Globus pallidus (tissue), 1 donor: ENCODE measurements at regions not wholly inside any gene's neighbourhood (a gene's known extent, or its start where the extent isn't known, plus 50 kb on each side); places are given as distances from the start of the nearest gene placed in this dataset.
"Not testable (repeated sequence)": the region's sequence is repeated elsewhere in the genome, so short reads cannot be mapped to it uniquely, and the experiment has no call there.

Experiments
- DNase-seq: peaks from one replicate; pipeline ENCODE4 v3.0.0-alpha.2; 2015; ENCODE audit warnings: low spot score

DNA sequence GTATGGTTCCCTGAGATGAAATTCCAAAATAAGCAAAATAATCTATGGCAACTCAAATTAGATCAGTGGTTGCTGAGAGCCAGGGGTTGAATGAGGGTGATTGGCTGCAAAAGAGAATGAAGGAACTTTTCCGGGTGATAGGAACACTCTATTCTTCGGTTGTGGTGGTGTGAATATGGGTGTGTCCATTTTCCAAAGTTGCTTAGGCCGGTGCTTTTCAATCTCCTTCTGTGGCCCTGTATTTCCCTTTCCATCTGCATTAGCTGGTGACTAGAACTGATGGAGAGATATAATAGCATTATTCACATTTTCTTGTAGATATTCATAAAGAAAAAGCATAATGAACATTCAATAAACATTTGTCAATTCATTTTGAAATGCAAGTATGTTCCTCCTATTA, 382.9 kb downstream of the TFEC start:
- no peak for DNase-seq

DNA sequence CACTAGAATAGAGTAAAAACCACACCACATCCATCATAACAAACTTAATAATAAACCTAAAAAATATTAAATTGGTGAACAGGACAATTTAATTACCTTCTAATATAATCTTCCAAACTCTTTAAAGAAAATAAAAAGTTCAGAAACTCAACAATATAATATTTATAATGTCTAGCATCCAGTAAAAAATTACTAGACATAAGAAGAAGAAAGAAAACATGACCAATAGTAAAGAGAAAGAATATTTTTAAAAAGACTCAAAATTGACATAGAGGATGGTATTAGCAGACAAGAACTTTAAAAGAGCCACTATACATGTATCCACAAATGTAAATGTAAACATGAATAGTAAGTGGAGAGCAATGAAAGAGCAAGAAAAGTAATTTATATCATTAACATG, 388.4 kb downstream of the TFEC start:
- DNase-seq: no peak

DNA sequence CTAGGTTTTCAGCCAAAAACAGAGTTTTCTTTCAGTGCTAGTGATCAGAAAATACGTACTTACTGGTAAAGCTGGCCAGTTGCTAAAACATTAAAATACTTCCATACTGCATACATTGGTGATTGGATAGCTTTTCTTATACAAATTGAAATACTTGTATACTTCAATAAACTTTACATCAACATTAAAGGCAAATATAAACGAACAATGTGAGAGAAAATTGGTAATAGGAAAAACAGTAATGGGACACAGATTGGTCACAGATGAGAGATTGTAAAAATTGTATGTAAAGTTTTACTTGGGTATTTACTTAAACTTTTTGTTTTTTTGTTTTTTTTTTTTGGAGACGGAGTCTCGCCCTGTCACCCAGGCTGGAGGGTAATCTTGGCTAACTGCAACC, 391.7 kb downstream of the TFEC start:
- no peak for DNase-seq

DNA sequence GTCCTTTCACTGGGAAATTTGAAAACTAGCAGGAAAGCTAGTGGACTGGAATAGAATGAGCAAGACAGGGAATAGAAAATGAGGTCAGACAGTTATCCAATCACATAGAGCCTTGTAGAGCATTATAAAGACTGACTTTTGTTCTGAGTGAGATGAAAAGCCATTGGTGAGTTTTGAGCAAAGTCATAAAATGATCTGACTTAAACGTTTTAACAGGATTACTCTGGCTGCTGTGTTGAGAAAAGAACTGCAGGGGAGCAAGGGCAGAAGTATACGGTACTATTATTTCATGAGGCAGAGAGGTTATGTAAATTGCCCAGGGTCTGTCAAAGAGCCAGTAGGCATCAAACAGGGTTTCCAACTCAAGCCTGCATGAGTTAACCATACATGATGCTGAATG, 393.4 kb downstream of the TFEC start:
- no peak for DNase-seq

DNA sequence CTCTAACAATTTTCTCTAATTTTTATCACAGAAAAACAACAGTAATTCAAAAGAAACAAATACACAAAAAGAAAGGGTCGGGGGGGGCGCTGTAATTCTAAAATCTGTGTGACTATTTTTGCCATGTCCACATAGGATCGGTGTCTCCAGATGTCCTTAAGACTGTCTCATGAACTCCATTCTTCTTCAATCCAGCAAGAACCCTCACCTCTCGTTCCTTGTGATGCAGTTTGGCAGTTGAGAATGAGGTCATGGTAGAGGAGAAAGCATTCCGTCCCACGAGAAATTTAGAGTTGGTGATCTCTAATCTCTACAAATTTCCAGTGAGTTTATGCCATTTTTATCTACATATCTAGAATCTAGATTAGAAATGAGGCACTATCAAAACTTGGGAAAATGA, 394.7 kb downstream of the TFEC start:
- no peak for DNase-seq

DNA sequence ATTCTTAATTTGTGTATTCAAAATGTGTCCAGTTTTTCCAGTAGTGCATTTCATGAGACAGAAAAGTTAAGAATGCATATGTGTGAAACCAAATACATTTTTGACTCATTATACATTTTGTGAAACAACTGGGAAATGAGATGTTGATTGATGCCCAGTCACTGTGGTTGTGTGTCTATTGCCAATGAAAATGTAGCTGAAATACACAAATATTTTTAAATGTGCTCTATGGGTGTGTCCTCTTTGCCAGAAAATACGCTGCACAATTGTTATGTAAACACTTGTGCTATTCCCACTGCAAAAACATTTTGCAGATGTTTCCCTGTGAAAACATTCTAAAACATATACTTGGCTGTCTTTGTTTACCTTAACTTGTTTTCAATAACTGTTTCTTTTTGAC, 395.2 kb downstream of the TFEC start:
- no peak for DNase-seq

DNA sequence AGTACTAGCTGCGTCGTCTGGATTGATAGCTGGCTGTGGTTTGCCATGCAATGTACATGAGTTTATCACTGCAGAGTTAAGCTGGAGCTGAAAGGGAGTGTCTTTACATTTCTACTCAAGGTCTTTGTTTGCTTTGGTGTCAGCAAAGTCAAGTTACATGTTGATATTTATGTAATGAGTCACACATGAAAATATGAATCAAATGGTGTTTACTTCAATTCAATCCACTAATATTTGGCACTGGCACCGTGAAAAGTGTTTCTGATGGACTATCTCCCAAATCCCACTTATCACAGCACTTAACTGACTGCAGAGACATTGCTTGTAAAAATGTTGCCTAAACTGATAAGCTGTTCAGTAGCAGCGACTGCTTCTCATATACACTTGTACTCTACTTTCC, 395.9 kb downstream of the TFEC start:
- DNase-seq: no peak

DNA sequence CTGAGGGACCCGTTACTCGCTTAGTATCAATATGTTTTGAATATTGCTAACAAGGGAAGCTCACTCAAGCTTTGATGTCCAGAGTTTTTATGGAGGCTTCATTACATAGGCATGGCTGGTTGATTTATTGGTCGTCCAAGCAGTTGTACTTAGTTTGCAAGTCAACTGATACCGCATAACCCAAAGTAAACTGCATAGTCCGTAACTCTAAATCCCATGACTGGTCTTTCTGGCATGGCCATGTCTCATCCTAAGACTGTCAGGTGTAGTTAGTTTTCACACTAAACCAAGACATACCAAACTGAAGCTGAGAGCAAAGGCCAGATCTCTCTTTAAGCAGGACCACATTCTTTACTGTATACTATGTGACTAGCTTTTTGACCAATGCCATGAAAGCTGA, 397.9 kb downstream of the TFEC start:
- DNase-seq: no peak

DNA sequence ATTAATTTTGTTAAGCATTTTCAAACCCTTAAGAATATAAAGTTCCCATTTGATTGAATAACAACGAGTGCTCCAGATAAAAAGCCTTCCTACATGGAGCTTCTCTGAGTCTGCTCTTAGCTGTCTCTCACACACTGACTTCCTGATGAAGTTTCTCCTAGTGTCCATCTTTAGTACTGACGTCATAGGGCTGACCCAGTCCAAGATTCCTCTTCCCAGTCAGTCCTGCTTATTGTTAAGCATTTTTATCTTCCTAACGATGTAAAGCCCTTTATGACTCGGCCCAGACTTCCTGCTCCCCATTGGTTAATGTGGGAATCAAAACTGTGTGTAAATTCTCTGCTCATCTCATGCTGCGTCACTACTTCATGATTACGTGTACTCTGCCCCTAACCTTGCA, 398.8 kb downstream of the TFEC start:
- DNase-seq: no peak

DNA sequence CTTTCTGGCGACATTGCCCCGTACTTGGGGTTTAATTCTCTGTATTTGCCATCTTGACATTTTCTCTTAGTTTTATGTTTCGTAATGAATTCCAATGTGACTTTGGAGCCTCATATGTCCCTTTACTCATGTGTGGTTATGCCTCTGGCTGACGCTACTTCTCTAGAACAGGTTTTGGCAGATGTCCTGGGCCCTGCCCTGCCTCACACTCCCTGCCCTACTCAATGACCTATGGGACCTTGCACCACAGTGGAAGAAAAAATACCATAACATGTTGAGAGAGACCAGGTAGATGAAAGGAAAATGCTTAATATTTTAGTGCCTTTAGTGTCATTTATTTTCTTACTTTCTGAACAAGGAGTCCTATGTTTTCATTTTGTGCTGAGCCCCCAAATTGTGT, 400.5 kb downstream of the TFEC start:
- DNase-seq: no peak

DNA sequence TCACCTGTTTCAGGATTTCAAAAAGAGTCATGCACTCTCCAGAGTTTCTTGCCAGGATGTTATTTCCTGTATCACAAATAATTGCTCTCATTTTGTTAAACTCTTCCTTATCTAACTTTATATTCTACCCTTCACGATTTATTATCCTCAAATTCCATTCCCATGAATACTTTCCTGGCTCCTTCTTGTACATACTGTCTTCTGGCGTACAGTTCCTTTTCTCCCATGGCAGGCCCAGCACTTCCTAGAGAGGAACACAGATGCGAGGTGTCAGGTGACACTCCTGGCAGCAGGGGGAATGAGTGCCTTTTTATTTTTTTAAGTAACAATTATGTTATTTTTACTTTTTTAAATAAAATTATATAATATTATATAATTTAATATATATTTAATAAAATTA, 411.9 kb downstream of the TFEC start:
- no peak for DNase-seq

DNA sequence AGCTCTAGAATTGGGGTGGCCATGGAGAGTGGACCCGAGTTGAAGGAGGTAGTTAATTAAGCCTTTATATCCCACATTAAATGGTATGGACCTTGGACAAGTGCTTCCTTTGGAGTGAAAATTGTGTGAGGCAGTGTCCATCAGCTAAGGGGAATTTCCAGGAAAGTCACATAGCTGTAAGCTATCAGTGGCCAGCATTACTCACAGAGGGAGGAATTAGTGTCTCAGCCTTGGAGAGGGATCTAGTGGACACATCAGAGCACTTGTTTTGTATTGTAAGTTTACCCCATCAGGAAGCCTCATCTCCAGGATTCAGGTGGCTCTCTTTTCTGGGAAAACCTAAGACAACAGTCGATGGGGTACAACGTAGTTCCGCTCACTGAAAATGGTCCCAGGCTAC, 416.7 kb downstream of the TFEC start:
- no peak for DNase-seq

DNA sequence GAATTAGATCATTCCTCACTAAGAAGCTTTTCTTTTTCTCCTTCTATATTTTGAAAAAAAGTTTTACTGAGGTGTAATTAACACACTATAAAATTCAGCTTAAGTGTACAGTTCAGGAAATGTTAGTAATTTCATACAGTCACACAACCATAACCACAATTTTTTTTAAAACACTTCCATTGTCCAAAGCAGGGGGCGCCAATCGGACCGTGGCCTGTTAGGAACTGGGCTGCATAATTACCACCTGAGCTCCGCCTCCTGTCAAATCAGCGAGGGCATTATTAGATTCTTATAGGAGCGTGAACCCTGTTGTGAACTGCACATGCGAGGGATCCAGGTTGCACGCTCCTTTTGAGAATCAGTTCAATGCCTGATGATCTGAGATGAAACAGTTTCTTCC, 427.1 kb downstream of the TFEC start:
- DNase-seq: no peak

DNA sequence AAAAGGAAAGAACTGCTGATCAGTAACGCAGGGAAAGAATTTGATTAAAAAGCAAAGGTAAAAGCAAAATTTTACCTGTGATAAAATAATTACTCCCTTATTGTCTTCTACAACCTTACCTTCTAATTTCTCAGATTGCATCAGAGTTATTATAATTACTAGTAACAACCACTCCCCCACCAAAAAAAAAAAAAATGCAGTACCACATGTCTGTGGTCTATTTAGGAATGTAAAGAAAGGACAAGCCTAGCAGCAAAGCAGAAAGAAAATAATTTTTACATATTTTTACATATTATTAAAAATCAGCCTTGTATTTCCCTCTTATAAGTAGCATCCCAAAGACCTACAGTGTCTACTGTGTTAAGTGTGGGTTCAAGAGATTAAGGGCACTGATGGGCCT, 430.4 kb downstream of the TFEC start:
- DNase-seq: no peak

DNA sequence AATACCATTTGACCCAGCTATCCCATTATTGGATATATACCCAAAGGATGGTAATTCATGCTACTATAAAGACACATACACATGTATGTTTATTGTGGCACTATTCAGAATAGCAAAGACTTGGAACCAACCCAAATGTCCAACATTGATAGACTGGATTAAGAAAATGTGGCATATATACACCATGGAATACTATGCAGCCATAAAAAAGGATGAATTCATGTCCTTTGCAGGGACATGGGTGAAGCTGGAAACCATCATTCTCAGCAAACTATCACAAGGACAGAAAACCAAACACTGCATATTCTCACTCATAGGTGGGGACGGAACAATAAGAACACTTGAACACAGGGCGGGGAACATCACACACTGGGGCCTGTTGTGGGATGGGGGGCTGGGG, 431.4 kb downstream of the TFEC start:
- DNase-seq: not testable (repeated sequence)

DNA sequence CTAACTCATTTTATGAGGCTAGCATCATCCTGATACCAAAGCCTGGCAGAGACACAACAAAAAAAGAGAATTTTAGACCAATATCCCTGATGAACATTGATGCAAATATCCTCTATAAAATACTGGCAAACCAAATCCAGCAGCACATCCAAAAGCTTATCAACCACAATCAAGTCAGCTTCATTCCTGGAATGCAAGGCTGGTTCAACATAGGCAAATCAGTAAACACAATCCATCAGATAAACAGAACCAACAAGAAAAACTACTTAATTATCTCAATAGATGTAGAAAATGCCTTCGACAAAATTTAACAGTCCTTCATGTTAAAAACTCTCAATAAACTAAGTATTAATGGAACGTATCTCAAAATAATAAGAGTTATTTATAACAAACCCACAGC, 433.3 kb downstream of the TFEC start:
- DNase-seq: not testable (repeated sequence)

DNA sequence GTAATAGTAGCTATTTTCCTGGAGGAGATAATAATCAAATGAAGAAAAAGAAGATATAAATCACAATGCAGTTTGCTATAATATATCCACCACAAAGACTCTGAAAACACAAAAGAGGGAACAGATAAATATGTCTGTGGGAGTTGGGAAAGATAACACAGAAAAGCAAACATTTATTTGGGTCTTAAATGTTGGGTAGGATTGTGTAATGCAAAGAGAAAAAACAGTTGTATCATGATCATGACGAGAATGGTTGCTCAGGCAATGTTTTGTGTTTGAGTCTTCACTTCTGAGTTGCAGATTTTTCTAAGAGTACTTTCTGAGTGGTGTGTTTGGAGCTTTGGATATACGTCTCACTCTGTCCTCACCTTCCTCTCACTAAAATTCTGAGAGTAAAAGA, 437.5 kb downstream of the TFEC start:
- no peak for DNase-seq

DNA sequence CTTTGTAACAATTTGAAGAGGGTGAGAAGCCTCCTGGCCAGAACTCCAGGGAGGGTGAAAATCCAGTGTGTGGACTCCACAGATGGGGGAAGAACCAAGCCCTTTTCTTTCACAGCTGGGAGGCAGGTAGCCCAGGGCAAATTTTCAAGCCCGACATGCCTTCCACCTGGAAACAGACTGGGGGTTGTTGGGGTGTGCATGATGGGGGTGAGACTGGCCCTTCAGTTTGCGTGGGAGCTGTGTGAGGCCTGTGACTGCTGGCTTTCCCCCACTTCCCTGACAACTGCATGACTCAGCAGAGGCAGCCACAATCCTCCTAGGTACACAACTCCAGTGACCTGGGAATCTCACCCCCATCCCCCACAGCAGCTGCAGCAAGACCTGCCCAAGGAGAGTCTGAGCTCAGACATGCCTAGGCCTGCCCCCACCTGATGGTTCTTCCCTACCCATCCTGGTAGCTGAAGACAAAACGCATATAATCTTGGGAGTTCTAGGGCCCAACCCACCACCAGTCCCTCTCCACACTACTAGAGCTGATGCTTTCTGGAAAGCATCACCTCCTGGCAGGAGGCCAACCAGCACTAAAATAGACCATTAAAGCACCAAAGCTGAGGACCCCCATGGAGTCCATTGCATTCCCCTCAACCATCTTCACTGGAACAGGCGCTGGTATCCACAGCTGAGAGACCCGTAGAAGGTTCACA, 445.4 kb downstream of the TFEC start:
- DNase-seq: no peak

DNA sequence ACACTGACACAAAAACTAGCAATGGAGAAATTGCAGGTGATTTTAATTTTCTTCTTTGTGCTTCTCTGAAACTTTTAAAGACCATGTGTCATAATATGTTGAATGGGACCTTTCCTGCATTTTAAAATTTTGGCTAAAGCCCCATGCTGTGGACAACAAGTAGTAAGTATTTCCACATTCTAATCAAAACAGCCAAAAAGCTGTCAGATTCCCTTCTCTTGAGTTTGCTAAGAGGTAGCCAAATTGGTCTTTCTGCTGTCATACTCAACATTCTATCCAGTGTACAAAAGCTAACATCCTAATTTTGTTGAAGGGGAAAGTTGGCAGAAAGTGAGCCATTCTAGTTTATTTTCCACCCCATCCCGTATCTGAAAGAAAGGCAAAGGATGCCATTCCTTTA, 447.6 kb downstream of the TFEC start:
- no peak for DNase-seq

DNA sequence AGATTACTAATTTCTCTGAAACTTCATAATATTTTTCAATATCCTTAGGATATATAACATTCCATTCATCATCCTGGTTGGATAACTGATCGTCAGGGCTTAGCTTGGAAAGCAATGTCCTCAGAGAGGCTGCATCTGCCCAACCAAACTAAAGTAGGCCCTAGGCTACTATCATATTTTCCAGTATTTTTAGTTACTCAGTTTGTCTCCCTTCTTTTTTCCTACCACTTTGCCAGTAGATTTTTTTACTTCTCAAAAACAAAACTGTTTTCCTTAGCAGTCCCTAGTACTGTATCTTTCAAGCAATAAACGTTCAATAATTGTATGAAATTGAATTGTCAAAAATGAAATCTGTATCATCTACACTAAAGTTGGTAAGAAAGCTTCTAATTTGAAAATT, 452.0 kb downstream of the TFEC start:
- DNase-seq: no peak

DNA sequence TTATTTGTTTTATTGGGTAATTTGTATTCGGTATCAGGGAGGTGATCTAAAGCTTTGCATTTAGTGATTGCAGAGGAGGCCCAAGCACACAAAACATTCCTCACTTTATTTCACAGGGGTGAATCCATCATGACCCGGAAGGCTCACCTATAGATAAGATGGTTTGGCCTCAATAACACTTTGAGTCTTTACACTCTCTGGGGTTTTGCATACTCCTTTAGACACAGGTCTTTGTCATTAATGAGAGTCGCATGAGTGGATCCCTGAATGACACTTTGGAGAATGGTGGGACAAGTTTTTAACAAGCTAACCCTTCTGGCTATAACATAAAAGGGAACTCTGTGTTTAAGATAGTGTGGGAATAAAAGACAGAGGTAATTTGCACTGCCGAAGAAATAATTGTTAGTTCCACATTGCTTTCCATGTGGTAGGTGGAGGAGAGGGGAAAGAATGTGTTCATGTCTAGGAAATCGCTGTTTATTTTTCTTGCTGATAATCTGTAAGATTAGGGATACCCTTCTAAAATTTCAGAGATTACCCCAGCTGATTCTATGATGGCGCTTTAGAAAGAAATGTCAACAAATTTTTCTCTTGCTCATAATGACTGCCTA, 455.8 kb downstream of the TFEC start:
- no peak for DNase-seq

DNA sequence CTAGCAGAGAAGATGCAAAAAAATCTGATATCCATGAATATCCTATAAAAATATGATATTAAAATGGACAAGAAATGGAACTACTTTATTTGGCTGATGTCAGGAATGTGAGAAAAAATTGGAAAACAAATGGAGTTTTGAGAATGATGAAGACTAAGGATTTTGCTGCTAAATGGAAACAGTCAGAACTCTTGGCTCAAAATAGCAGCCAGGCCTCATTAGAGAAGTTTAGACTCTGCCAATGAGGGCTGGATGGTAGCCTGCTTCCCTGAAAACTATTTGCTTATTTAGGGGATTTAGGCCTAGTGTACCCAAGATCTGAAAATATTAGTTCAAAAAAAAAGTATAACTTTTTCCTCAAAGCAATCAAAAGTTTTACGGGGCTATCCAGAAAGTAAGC, 458.5 kb downstream of the TFEC start:
- DNase-seq: no peak

DNA sequence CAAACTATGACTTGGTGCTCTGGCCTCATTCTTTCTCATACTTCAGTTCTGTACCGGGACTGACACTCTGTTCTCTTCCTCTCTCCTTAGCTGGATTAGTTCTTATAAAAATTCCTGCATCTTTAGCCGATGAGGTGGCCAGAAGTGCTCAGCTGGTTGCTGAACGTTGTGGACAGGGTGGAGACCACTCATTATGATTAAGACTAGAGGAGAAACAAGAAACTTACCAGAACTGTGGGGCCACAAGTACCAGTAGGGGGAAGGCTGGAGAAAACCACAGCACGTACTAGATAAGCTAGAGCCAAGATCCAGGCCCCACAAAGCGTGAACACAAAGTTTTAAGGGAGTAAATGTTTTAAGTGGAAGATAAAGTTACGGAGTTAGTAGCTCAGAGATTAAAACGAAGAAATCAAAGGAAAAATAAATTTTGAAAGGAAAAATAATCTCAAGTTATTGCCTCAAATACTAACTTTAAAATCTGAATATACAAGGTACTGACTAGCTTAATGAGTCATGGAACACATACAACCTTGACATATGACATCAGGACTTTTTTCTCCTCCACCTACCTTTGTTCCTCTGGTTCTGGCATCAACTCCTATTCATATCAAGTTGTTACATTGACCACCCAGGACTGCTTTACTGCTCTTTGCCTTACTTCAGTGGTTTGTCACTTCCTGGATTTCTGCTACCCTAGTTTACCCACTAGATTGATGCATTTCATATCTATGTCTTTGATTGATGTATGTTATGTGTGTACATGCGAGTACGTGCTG, 469.0 kb downstream of the TFEC start:
- DNase-seq: no peak

DNA sequence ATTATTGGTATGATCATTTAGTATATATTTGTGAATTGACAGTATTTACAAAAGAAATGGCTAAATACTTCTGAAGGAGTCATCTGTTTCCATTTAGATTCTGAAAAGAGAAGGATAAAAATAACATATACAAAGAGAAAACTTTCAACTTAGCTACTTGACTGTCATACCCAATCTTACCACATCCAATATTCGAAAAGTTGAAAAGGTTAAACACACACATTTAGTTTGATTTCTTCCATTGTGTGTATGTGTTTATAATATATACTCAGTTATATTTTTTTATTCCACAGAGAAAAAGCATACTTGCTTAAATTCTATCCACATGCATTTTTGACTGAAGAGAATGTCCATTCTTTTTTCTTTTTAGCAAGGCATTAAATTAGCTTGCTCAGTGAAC, 470.7 kb downstream of the TFEC start:
- no peak for DNase-seq
